ENCODE measurements at regions not wholly inside any gene's neighbourhood (a gene's known extent, or its start where the extent isn't known, plus 50 kb on each side); places are given as distances from the start of the nearest gene placed in this dataset.

GRCh38 chr12:91287753-91288152 lies 105.1 kb upstream of the DCN start:
- TF ChIP-seq CTCF (conservative IDR thresholded peaks at IDR 0.05) (no peak), ZFX (IDR thresholded peaks at IDR 0.05) (no peak)
